IMR-90 (cell line): ENCODE measurements at regions not wholly inside any gene's neighbourhood (a gene's known extent, or its start where the extent isn't known, plus 50 kb on each side); places are given as distances from the start of the nearest gene placed in this dataset.

Source experiments
- ATAC-seq: fragments of 200-7000 bp; cut with Tn5 transposase; 2 replicates; pipeline ENCODE4 v1.9.1; 2020; ENCODE audit warnings: low read depth, mild to moderate bottlenecking, moderate library complexity
- BruUV-seq: library from RNA; stranded (reverse); fragments of 400-500 nt; replicated peaks from 2 replicates; lab custom pipeline; 2021; lab: Mats Ljungman, UMichigan
- CTCF ChIA-PET: fragments of 300-600 bp; formaldehyde crosslinking; extraction: SDS; loops from one replicate; lab custom pipeline; 2021; ENCODE audit warnings: antibody characterized with exemption; lab: Yijun Ruan, JAX
- POLR2A ChIA-PET: fragments of 300-600 bp; sonication (Branson Sonifier 250); formaldehyde crosslinking; loops from one replicate; lab custom pipeline; 2022; ENCODE audit warnings: antibody characterized with exemption; ENCODE audit not compliant: unreplicated experiment; lab: Charles Lee
- DNase-seq: peaks from one replicate; pipeline ENCODE4 v3.0.0; 2013
- H2AFZ ChIP-seq: replicated peaks from 2 replicates; pipeline ENCODE3; 2013; ENCODE audit warnings: low read length, mild to moderate bottlenecking; ENCODE audit not compliant: poor library complexity
- H2AK5ac ChIP-seq: 2 replicates; pipeline ENCODE4 v1.6.1; 2013; ENCODE audit warnings: low read depth, low read length, inconsistent platforms
- H2AK9ac ChIP-seq: replicated peaks from 2 replicates; pipeline ENCODE3; 2013; ENCODE audit warnings: mild to moderate bottlenecking, low read depth, low read length, moderate library complexity; ENCODE audit not compliant: poor library complexity
- H2BK120ac ChIP-seq: 2 replicates; pipeline ENCODE4 v1.6.1; 2013; ENCODE audit warnings: low read depth, low read length, inconsistent platforms
- H2BK15ac ChIP-seq: 3 replicates; pipeline ENCODE4 v1.6.1; 2013; ENCODE audit warnings: low read depth, low read length, inconsistent platforms
- H2BK20ac ChIP-seq: 2 replicates; pipeline ENCODE4 v1.6.1; 2013; ENCODE audit warnings: low read depth, mild to moderate bottlenecking, inconsistent platforms, low read length, moderate library complexity
- H2BK5ac ChIP-seq: 2 replicates; pipeline ENCODE4 v1.6.1; 2013; ENCODE audit warnings: mild to moderate bottlenecking, low read depth, low read length, inconsistent platforms; ENCODE audit not compliant: poor library complexity, severe bottlenecking
- H3K14ac ChIP-seq: replicated peaks from 2 replicates; pipeline ENCODE4 v1.6.1; 2013; ENCODE audit warnings: low read depth, low read length, inconsistent platforms
- H3K18ac ChIP-seq: 2 replicates; pipeline ENCODE4 v1.6.1; 2013; ENCODE audit warnings: low read depth, low read length, control low read depth
- H3K23ac ChIP-seq: 2 replicates; pipeline ENCODE4 v1.6.1; 2013; ENCODE audit warnings: low read depth, low read length, inconsistent platforms
- H3K27ac ChIP-seq: 2 replicates; pipeline ENCODE4 v1.5.1; 2013; ENCODE audit warnings: mild to moderate bottlenecking, control low read depth, low read length; ENCODE audit not compliant: insufficient read depth
- H3K27me3 ChIP-seq: 2 replicates; pipeline ENCODE4 v1.6.1; 2013; ENCODE audit warnings: low read length; ENCODE audit not compliant: control insufficient read depth, insufficient read depth
- H3K36me3 ChIP-seq: 2 replicates; pipeline ENCODE4 v1.6.1; 2013; ENCODE audit warnings: low read length, mixed read lengths; ENCODE audit not compliant: control insufficient read depth, insufficient read depth
- H3K4ac ChIP-seq: 2 replicates; pipeline ENCODE4 v1.6.1; 2013; ENCODE audit warnings: low read depth, low read length, inconsistent platforms
- H3K4me1 ChIP-seq: 2 replicates; pipeline ENCODE4 v1.6.1; 2013; ENCODE audit warnings: low read length, mixed read lengths; ENCODE audit not compliant: control insufficient read depth, insufficient read depth
- H3K4me2 ChIP-seq: 2 replicates; pipeline ENCODE4 v1.6.1; 2013; ENCODE audit warnings: low read depth, mild to moderate bottlenecking, control low read depth, low read length, moderate library complexity
- H3K4me3 ChIP-seq: 2 replicates; pipeline ENCODE4 v1.5.1; 2013; ENCODE audit warnings: low read depth, mild to moderate bottlenecking, control low read depth, low read length, moderate library complexity; ENCODE audit not compliant: insufficient read depth
- H3K56ac ChIP-seq: 2 replicates; pipeline ENCODE4 v1.6.1; 2013; ENCODE audit warnings: low read length, inconsistent platforms; ENCODE audit not compliant: insufficient read depth; ENCODE audit errors: extremely low read depth
- H3K79me1 ChIP-seq, 2 experiments: 2 replicates each; pipeline ENCODE4 v1.6.1; 2013; ENCODE audit warnings: low read length in 2 of 2, inconsistent platforms in 1 of 2, low read depth in 1 of 2
- H3K9ac ChIP-seq: 2 replicates; pipeline ENCODE4 v1.6.1; 2013; ENCODE audit warnings: low read depth, low read length, control low read depth
- H3K9me1 ChIP-seq: 2 replicates; pipeline ENCODE4 v1.6.1; 2013; ENCODE audit warnings: low read length, inconsistent platforms; ENCODE audit not compliant: insufficient read depth
- H3K9me3 ChIP-seq: 2 replicates; pipeline ENCODE4 v1.6.1; 2013; ENCODE audit warnings: low read length; ENCODE audit not compliant: control insufficient read depth, insufficient read depth
- H4K20me1 ChIP-seq: 2 replicates; pipeline ENCODE4 v1.6.1; 2013; ENCODE audit warnings: low read length, inconsistent platforms; ENCODE audit not compliant: insufficient read depth
- H4K5ac ChIP-seq: 2 replicates; pipeline ENCODE4 v1.6.1; 2013; ENCODE audit warnings: mild to moderate bottlenecking, low read depth, low read length, control low read depth
- H4K8ac ChIP-seq, 2 experiments: 2 replicates each; pipeline ENCODE4 v1.6.1; 2013; ENCODE audit warnings: low read depth in 2 of 2, low read length in 2 of 2, control low read depth in 1 of 2, inconsistent platforms in 1 of 2
- H4K91ac ChIP-seq: 2 replicates; pipeline ENCODE4 v1.6.1; 2013; ENCODE audit warnings: low read depth, low read length, inconsistent platforms; ENCODE audit not compliant: insufficient read depth
- BHLHE40 ChIP-seq: fragments of 150-350 bp; IDR thresholded peaks from 2 replicates; pipeline ENCODE4 v1.6.1; 2016; ENCODE audit warnings: mild to moderate bottlenecking, low read depth, low read length
- CEBPB ChIP-seq: IDR thresholded peaks from 2 replicates; pipeline ENCODE4 v1.6.1; 2012; ENCODE audit warnings: low read depth, low read length, improper control_type of control experiment
- CHD1 ChIP-seq: IDR thresholded peaks from 2 replicates; pipeline ENCODE4 v1.6.1; 2012; ENCODE audit warnings: low read depth, low read length, improper control_type of control experiment
- FOS ChIP-seq: fragments of 150-350 bp; IDR thresholded peaks from 2 replicates; pipeline ENCODE4 v1.6.1; 2016; ENCODE audit warnings: low read depth, low read length
- MAFK ChIP-seq: IDR thresholded peaks from 2 replicates; pipeline ENCODE4 v1.6.1; 2012; ENCODE audit warnings: low read depth, low read length, improper control_type of control experiment
- MAZ ChIP-seq: IDR thresholded peaks from 2 replicates; pipeline ENCODE4 v1.6.1; 2012; ENCODE audit warnings: low read depth, mild to moderate bottlenecking, low read length, improper control_type of control experiment, moderate library complexity, borderline replicate concordance
- MXI1 ChIP-seq: IDR thresholded peaks from 2 replicates; pipeline ENCODE4 v1.6.1; 2012; ENCODE audit warnings: low read depth, mild to moderate bottlenecking, low read length, moderate library complexity, borderline replicate concordance
- NFE2L2 ChIP-seq: fragments of 150-350 bp; IDR thresholded peaks from 2 replicates; pipeline ENCODE4 v1.6.1; 2016; ENCODE audit warnings: low read depth, mild to moderate bottlenecking, low read length
- POLR2A ChIP-seq: IDR thresholded peaks from 2 replicates; pipeline ENCODE4 v1.6.1; 2012; ENCODE audit warnings: mild to moderate bottlenecking, low read depth, low read length
- RAD21 ChIP-seq: IDR thresholded peaks from 2 replicates; pipeline ENCODE4 v1.6.1; 2012; ENCODE audit warnings: low read length, improper control_type of control experiment
- RCOR1 ChIP-seq: IDR thresholded peaks from 2 replicates; pipeline ENCODE4 v1.6.1; 2012; ENCODE audit warnings: mild to moderate bottlenecking, low read length, improper control_type of control experiment; ENCODE audit not compliant: insufficient replicate concordance
- RFX5 ChIP-seq: IDR thresholded peaks from 2 replicates; pipeline ENCODE4 v1.8.0; 2012; ENCODE audit warnings: low read depth, mild to moderate bottlenecking, low read length, moderate library complexity
- SMC3 ChIP-seq: fragments of 150-350 bp; IDR thresholded peaks from 2 replicates; pipeline ENCODE4 v1.6.1; 2016; ENCODE audit warnings: low read depth, mild to moderate bottlenecking, antibody characterized with exemption, low read length, moderate library complexity
- WGBS, 2 experiments: methylation state at CpG; one replicate each; pipeline versions ENCODE4 v1.1.5 to v1.1.7; 2013; ENCODE audit warnings: missing lambda C conversion rate in 2 of 2; ENCODE audit not compliant: insufficient read length in 1 of 2; ENCODE audit errors: extremely low coverage in 2 of 2; 5-methylcytosine and 5-hydroxymethylcytosine counted together
- dilution Hi-C: fragments of 300-500 bp; cut with HindIII; formaldehyde crosslinking; loops from one replicate; pipeline ENCODE4 v1.14.3; 2018; ENCODE audit warnings: low sequenced_read_pairs; ENCODE audit not compliant: unreplicated experiment
- in situ Hi-C: fragments of 300-500 bp; cut with MboI; formaldehyde crosslinking; loops from 3 replicates; pipeline ENCODE4 v1.14.3; 2019; ENCODE audit warnings: low sequenced_read_pairs, inconsistent platforms, mixed read lengths
- intact Hi-C: fragments of 100-400 bp; cut with micrococcal nuclease; formaldehyde crosslinking; loops from 2 replicates; pipeline ENCODE4 v1.10.0; 2022
- TF ChIP-seq, protein P1 (sequence below): conservative IDR thresholded peaks from 2 replicates; pipeline ENCODE4 v1.5.1; 2012; ENCODE audit warnings: mild to moderate bottlenecking, low read depth, low read length, improper control_type of control experiment
- TF ChIP-seq, protein P2 (sequence below): fragments of 150-350 bp; IDR thresholded peaks from 2 replicates; pipeline ENCODE4 v1.6.1; 2016; ENCODE audit warnings: low read depth, mild to moderate bottlenecking, low read length, moderate library complexity, borderline replicate concordance
- TF ChIP-seq, protein P3 (sequence below): fragments of 150-350 bp; IDR thresholded peaks from 2 replicates; pipeline ENCODE4 v1.6.1; 2017; ENCODE audit warnings: mild to moderate bottlenecking, antibody characterized with exemption, low read length, low read depth

DNA sequence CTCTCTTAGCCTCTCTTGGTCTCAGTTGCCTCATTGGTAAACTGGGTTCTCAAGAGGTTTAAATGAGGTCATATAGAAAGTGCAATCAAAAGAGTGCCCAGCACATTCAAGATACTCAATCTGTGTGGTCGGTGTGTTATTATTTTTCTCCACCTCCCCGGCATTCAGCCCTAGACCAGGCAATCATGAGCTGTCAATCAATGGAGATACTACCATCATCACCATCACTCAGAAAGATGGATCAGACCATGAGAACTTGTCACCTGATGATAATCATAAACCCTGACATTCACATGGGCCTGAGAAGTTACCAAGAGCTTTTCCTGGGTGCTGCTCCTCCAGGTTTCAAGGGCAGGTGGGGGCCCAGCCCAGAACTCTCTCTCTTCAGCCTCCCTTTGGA, 166.1 kb downstream of the MN1 start:
- no peaks in the 10 kb centered on the region for H4K20me1 ChIP-seq
- in situ Hi-C loops (no loop called here), dilution Hi-C loops (no loop called here), intact Hi-C loops (no loop called here)
- no CpG with 5 or more reads among the region's 2 CpGs for WGBS, 2 experiments
- H3K27ac ChIP-seq: no peak overlapping the region
- no peak overlapping the region for H3K9ac ChIP-seq
- H4K91ac ChIP-seq: no peak overlapping the region
- no peak overlapping the region for H2BK15ac ChIP-seq
- no peak overlapping the region for H3K23ac ChIP-seq
- no peaks in the 10 kb centered on the region for H3K9me1 ChIP-seq
- ATAC-seq (no peak), DNase-seq (no peak)
- H2BK20ac ChIP-seq: no peak overlapping the region
- H4K5ac ChIP-seq: no peak overlapping the region
- H4K8ac ChIP-seq: no peak overlapping the region
- CTCF ChIA-PET: no interaction called here
- H3K4me1 ChIP-seq: no peaks in the 10 kb centered on the region; the same call in 1 of the 2 replicates
- H2BK120ac ChIP-seq: no peak overlapping the region
- H2AK9ac ChIP-seq: no peak overlapping the region
- no peak overlapping the region for H2BK5ac ChIP-seq
- H3K14ac ChIP-seq: no peak overlapping the region
- peaks cover 48% of the 10 kb centered on the region for H3K27me3 ChIP-seq
- POLR2A ChIA-PET: no interaction called here
- H2AK5ac ChIP-seq: no peak overlapping the region
- TF ChIP-seq RFX5 (no peak), MAFK (no peak), FOS (no peak), SMC3 (no peak), CHD1 (no peak), RAD21 (no peak), BHLHE40 (no peak), POLR2A (no peak), MAZ (no peak), RCOR1 (no peak), MXI1 (no peak), CEBPB (no peak), NFE2L2 (no peak)
- TF ChIP-seq, protein P1, sequence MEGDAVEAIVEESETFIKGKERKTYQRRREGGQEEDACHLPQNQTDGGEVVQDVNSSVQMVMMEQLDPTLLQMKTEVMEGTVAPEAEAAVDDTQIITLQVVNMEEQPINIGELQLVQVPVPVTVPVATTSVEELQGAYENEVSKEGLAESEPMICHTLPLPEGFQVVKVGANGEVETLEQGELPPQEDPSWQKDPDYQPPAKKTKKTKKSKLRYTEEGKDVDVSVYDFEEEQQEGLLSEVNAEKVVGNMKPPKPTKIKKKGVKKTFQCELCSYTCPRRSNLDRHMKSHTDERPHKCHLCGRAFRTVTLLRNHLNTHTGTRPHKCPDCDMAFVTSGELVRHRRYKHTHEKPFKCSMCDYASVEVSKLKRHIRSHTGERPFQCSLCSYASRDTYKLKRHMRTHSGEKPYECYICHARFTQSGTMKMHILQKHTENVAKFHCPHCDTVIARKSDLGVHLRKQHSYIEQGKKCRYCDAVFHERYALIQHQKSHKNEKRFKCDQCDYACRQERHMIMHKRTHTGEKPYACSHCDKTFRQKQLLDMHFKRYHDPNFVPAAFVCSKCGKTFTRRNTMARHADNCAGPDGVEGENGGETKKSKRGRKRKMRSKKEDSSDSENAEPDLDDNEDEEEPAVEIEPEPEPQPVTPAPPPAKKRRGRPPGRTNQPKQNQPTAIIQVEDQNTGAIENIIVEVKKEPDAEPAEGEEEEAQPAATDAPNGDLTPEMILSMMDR: no peak
- TF ChIP-seq, protein P2, sequence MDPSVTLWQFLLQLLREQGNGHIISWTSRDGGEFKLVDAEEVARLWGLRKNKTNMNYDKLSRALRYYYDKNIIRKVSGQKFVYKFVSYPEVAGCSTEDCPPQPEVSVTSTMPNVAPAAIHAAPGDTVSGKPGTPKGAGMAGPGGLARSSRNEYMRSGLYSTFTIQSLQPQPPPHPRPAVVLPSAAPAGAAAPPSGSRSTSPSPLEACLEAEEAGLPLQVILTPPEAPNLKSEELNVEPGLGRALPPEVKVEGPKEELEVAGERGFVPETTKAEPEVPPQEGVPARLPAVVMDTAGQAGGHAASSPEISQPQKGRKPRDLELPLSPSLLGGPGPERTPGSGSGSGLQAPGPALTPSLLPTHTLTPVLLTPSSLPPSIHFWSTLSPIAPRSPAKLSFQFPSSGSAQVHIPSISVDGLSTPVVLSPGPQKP: no peak
- TF ChIP-seq, protein P3, sequence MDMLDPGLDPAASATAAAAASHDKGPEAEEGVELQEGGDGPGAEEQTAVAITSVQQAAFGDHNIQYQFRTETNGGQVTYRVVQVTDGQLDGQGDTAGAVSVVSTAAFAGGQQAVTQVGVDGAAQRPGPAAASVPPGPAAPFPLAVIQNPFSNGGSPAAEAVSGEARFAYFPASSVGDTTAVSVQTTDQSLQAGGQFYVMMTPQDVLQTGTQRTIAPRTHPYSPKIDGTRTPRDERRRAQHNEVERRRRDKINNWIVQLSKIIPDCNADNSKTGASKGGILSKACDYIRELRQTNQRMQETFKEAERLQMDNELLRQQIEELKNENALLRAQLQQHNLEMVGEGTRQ: no peak
- no peaks in the 10 kb centered on the region for H3K36me3 ChIP-seq
- H3K9me3 ChIP-seq: no peaks in the 10 kb centered on the region
- H3K4me2 ChIP-seq: no peak overlapping the region
- no TSS peak for BruUV-seq
- H3K56ac ChIP-seq: no peak overlapping the region
- no peak overlapping the region for H3K4ac ChIP-seq
- no peaks in the 10 kb centered on the region for H3K79me1 ChIP-seq
- no peak overlapping the region for H2AFZ ChIP-seq
- H3K4me3 ChIP-seq: no peak overlapping the region
- no peak overlapping the region for H3K18ac ChIP-seq
